Trophoblast cell (in vitro differentiated cells and primary cell): ENCODE measurements at regions not wholly inside any gene's neighbourhood (a gene's known extent, or its start where the extent isn't known, plus 50 kb on each side); places are given as distances from the start of the nearest gene placed in this dataset.

ENCODE experiments used
- DNase-seq, 2 donors: peaks; one replicate each; pipeline ENCODE4 v3.0.0-alpha.2; 2016
- H2AFZ ChIP-seq: 2 replicates; pipeline ENCODE4 v1.6.1; 2013; ENCODE audit warnings: low read length, moderate library complexity, mild to moderate bottlenecking; ENCODE audit not compliant: insufficient read depth, poor library complexity
- H2AK5ac ChIP-seq: 2 replicates; pipeline ENCODE4 v1.6.1; 2013; ENCODE audit warnings: mild to moderate bottlenecking, low read length
- H2BK120ac ChIP-seq: 2 replicates; pipeline ENCODE4 v1.6.1; 2013; ENCODE audit warnings: low read length, mild to moderate bottlenecking, moderate library complexity; ENCODE audit not compliant: insufficient read depth, poor library complexity
- H2BK12ac ChIP-seq: 2 replicates; pipeline ENCODE4 v1.6.1; 2013; ENCODE audit warnings: mild to moderate bottlenecking, low read length, moderate library complexity
- H2BK5ac ChIP-seq: 2 replicates; pipeline ENCODE4 v1.6.1; 2013; ENCODE audit warnings: low read length, low read depth, moderate library complexity, mild to moderate bottlenecking; ENCODE audit not compliant: poor library complexity
- H3K14ac ChIP-seq: 2 replicates; pipeline ENCODE4 v1.6.1; 2013; ENCODE audit warnings: mild to moderate bottlenecking, low read length
- H3K18ac ChIP-seq: 2 replicates; pipeline ENCODE4 v1.6.1; 2013; ENCODE audit warnings: mild to moderate bottlenecking, low read length
- H3K23ac ChIP-seq: 2 replicates; pipeline ENCODE4 v1.6.1; 2013; ENCODE audit warnings: low read length
- H3K27ac ChIP-seq: 2 replicates; pipeline ENCODE4 v1.5.1; 2013; ENCODE audit warnings: low read depth, mild to moderate bottlenecking, inconsistent platforms, low read length, moderate library complexity
- H3K27me3 ChIP-seq: 2 replicates; pipeline ENCODE4 v1.6.1; 2013; ENCODE audit warnings: inconsistent platforms, mild to moderate bottlenecking, low read length, moderate library complexity; ENCODE audit not compliant: insufficient read depth
- H3K36me3 ChIP-seq, 2 experiments: 1 replicate in 1 of 2; 2 replicates in 1 of 2; pipeline ENCODE4 v1.6.1; 2013; ENCODE audit warnings: low read length in 2 of 2, mild to moderate bottlenecking in 2 of 2, moderate library complexity in 1 of 2; ENCODE audit not compliant: insufficient read depth in 2 of 2, control insufficient read depth in 1 of 2
- H3K4ac ChIP-seq: 2 replicates; pipeline ENCODE4 v1.6.1; 2013; ENCODE audit warnings: low read depth, mild to moderate bottlenecking, low read length, moderate library complexity
- H3K4me1 ChIP-seq, 2 experiments: 1 replicate in 1 of 2; 2 replicates in 1 of 2; pipeline ENCODE4 v1.6.1; 2013; ENCODE audit warnings: low read length in 2 of 2, mild to moderate bottlenecking in 2 of 2, moderate library complexity in 1 of 2; ENCODE audit not compliant: insufficient read depth in 2 of 2, control insufficient read depth in 1 of 2
- H3K4me2 ChIP-seq: 2 replicates; pipeline ENCODE4 v1.6.1; 2013; ENCODE audit warnings: inconsistent platforms, mild to moderate bottlenecking, low read length, moderate library complexity
- H3K4me3 ChIP-seq: 2 replicates; pipeline ENCODE4 v1.5.1; 2013; ENCODE audit warnings: mild to moderate bottlenecking, low read depth, low read length, inconsistent platforms
- H3K79me1 ChIP-seq: one replicate; pipeline ENCODE4 v1.6.1; 2013; ENCODE audit warnings: low read length
- H3K79me2 ChIP-seq: 2 replicates; pipeline ENCODE4 v1.6.1; 2013; ENCODE audit warnings: low read length, mild to moderate bottlenecking; ENCODE audit not compliant: control insufficient read depth, insufficient read depth, poor library complexity
- H3K9ac ChIP-seq: 2 replicates; pipeline ENCODE4 v1.6.1; 2013; ENCODE audit warnings: mild to moderate bottlenecking, low read length
- H3K9me3 ChIP-seq: 2 replicates; pipeline ENCODE4 v1.6.1; 2013; ENCODE audit warnings: low read depth, mild to moderate bottlenecking, control low read depth, inconsistent platforms, low read length; ENCODE audit not compliant: insufficient read depth
- H4K12ac ChIP-seq: 2 replicates; pipeline ENCODE4 v1.6.1; 2013; ENCODE audit warnings: low read depth, mild to moderate bottlenecking, low read length, moderate library complexity
- H4K8ac ChIP-seq: 2 replicates; pipeline ENCODE4 v1.6.1; 2013; ENCODE audit warnings: low read depth, mild to moderate bottlenecking, low read length, moderate library complexity
- H4K91ac ChIP-seq: one replicate; pipeline ENCODE4 v1.6.1; 2013; ENCODE audit warnings: low read depth, mild to moderate bottlenecking, low read length, moderate library complexity
- WGBS: extraction: QIAGEN DNeasy Blood & Tissue Kit; methylation state at CpG from one replicate; pipeline ENCODE4 v1.1.7; 2013; ENCODE audit warnings: missing lambda C conversion rate; ENCODE audit not compliant: insufficient read length, insufficient coverage; ENCODE audit errors: extremely low coverage; 5-methylcytosine and 5-hydroxymethylcytosine counted together

GRCh38 chr1:95778217-95778616 lies 544.2 kb downstream of the RWDD3 start:
- H3K23ac ChIP-seq = no peak overlapping the region
- WGBS = no CpG with 5 or more reads among the region's 2 CpGs
- no peaks in the 10 kb centered on the region for H3K79me1 ChIP-seq
- H3K9ac ChIP-seq = no peak overlapping the region
- H3K27ac ChIP-seq = no peak overlapping the region
- no peaks in the 10 kb centered on the region for H3K79me2 ChIP-seq
- no peak overlapping the region for H2BK120ac ChIP-seq
- peaks cover 6% of the 10 kb centered on the region for H3K9me3 ChIP-seq
- DNase-seq = no peak
- no peak overlapping the region for H2BK5ac ChIP-seq
- no peak overlapping the region for H2AFZ ChIP-seq
- no peak overlapping the region for H3K18ac ChIP-seq
- no peak overlapping the region for H3K4ac ChIP-seq
- H3K36me3 ChIP-seq = no peaks in the 10 kb centered on the region
- H4K91ac ChIP-seq = no peak overlapping the region
- H4K8ac ChIP-seq = no peak overlapping the region
- H3K4me1 ChIP-seq = no peaks in the 10 kb centered on the region
- H3K4me2 ChIP-seq = no peak overlapping the region
- no peaks in the 10 kb centered on the region for H3K27me3 ChIP-seq
- no peak overlapping the region for H4K12ac ChIP-seq
- H2BK12ac ChIP-seq = no peak overlapping the region
- H2AK5ac ChIP-seq = no peak overlapping the region
- H3K14ac ChIP-seq = no peak overlapping the region
- no peak overlapping the region for H3K4me3 ChIP-seq

- no CpG with 5 or more reads among the region's 3 CpGs for WGBS
- no peak overlapping the region for H4K91ac ChIP-seq
- no peaks in the 10 kb centered on the region for H3K4me1 ChIP-seq
- H3K79me1 ChIP-seq = no peaks in the 10 kb centered on the region
- no peaks in the 10 kb centered on the region for H3K79me2 ChIP-seq
- H3K9ac ChIP-seq = no peak overlapping the region
- no peaks in the 10 kb centered on the region for H3K36me3 ChIP-seq
- H2BK5ac ChIP-seq = no peak overlapping the region
- no peak overlapping the region for H4K8ac ChIP-seq
- H3K18ac ChIP-seq = no peak overlapping the region
- H3K4ac ChIP-seq = no peak overlapping the region
- H3K27ac ChIP-seq = no peak overlapping the region
- no peaks in the 10 kb centered on the region for H3K9me3 ChIP-seq
- no peak overlapping the region for H2BK120ac ChIP-seq
- no peak for DNase-seq
- no peak overlapping the region for H4K12ac ChIP-seq
- no peak overlapping the region for H3K23ac ChIP-seq
- no peak overlapping the region for H3K4me3 ChIP-seq
- no peak overlapping the region for H2AFZ ChIP-seq
- H3K4me2 ChIP-seq = no peak overlapping the region
- H2AK5ac ChIP-seq = no peak overlapping the region
- no peaks in the 10 kb centered on the region for H3K27me3 ChIP-seq
- no peak overlapping the region for H3K14ac ChIP-seq
- no peak overlapping the region for H2BK12ac ChIP-seq
Observed at GRCh38 chr1:95780836-95781235, 546.8 kb downstream of the RWDD3 start.

GRCh38 chr1:95790136-95790535 lies 556.1 kb downstream of the RWDD3 start:
- Histone ChIP-seq H3K23ac (no peak overlapping the region), H2BK120ac (no peak overlapping the region), H3K79me2 (no peaks in the 10 kb centered on the region), H2BK5ac (no peak overlapping the region), H3K4me1 (no peaks in the 10 kb centered on the region), H3K4me3 (no peak overlapping the region), H2BK12ac (no peak overlapping the region), H3K14ac (no peak overlapping the region), H3K36me3 (no peaks in the 10 kb centered on the region), H3K9ac (no peak overlapping the region), H3K9me3 (no peaks in the 10 kb centered on the region), H3K79me1 (no peaks in the 10 kb centered on the region), H3K4ac (no peak overlapping the region), H3K4me2 (no peak overlapping the region), H3K27ac (no peak overlapping the region), H4K91ac (no peak overlapping the region), H3K27me3 (no peaks in the 10 kb centered on the region), H4K8ac (no peak overlapping the region), H4K12ac (no peak overlapping the region), H2AK5ac (no peak overlapping the region), H2AFZ (no peak overlapping the region), H3K18ac (no peak overlapping the region)
- DNase-seq = no peak
- WGBS = no CpG with 5 or more reads among the region's 3 CpGs

GRCh38 chr1:95793893-95794292 lies 559.9 kb downstream of the RWDD3 start:
- H3K18ac ChIP-seq = no peak overlapping the region
- H3K27ac ChIP-seq = no peak overlapping the region
- H2AFZ ChIP-seq = no peak overlapping the region
- H3K4ac ChIP-seq = no peak overlapping the region
- no peak overlapping the region for H3K9ac ChIP-seq
- no peak overlapping the region for H2BK5ac ChIP-seq
- no peak overlapping the region for H4K12ac ChIP-seq
- no peak overlapping the region for H3K4me2 ChIP-seq
- H4K91ac ChIP-seq = no peak overlapping the region
- H2BK120ac ChIP-seq = no peak overlapping the region
- no peaks in the 10 kb centered on the region for H3K79me2 ChIP-seq
- no peak overlapping the region for H2AK5ac ChIP-seq
- no peak overlapping the region for H4K8ac ChIP-seq
- H3K4me1 ChIP-seq = no peaks in the 10 kb centered on the region
- peak in 1 of 2 donors; percentile 20 for DNase-seq
- H3K4me3 ChIP-seq = no peak overlapping the region
- H3K9me3 ChIP-seq = peaks cover 3% of the 10 kb centered on the region
- no CpG with 5 or more reads among the region's 5 CpGs for WGBS
- H3K14ac ChIP-seq = no peak overlapping the region
- no peak overlapping the region for H2BK12ac ChIP-seq
- no peaks in the 10 kb centered on the region for H3K27me3 ChIP-seq
- H3K79me1 ChIP-seq = no peaks in the 10 kb centered on the region
- no peaks in the 10 kb centered on the region for H3K36me3 ChIP-seq
- no peak overlapping the region for H3K23ac ChIP-seq
